ENCODE measurements at regions not wholly inside any gene's neighbourhood (a gene's known extent, or its start where the extent isn't known, plus 50 kb on each side); places are given as distances from the start of the nearest gene placed in this dataset.

DNA sequence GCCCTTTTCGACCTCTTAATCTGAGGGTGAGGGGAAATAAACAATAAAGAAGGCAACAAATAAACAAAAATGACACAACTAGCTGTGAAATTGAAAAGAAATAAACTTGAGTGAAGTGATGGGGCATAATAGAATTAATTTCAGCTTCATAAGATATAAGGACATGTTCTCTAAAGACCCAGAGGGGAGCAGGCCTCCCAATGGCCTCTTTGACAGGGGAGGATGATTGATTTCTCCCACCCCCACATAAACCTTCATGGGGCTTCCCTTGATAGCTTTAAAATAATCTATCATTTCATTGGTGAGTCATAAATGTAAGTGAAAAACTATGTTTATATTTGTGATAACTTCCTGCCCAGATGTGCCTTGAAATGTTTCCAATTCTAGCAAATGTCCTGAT lies 226.3 kb upstream of the RAG2 start:
- no peak overlapping the region for H3K4me3 Mint-ChIP-seq
- ATAC-seq (no peak), DNase-seq (no peak)
- peaks cover 2% of the 10 kb centered on the region for H3K27me3 Mint-ChIP-seq
- no peaks in the 10 kb centered on the region for H3K36me3 Mint-ChIP-seq (ENCODE audit: low read depth)
- H3K27ac Mint-ChIP-seq, result no peak overlapping the region
- no peaks in the 10 kb centered on the region for H3K4me1 Mint-ChIP-seq
- H3K9me3 Mint-ChIP-seq, result no peaks in the 10 kb centered on the region

DNA sequence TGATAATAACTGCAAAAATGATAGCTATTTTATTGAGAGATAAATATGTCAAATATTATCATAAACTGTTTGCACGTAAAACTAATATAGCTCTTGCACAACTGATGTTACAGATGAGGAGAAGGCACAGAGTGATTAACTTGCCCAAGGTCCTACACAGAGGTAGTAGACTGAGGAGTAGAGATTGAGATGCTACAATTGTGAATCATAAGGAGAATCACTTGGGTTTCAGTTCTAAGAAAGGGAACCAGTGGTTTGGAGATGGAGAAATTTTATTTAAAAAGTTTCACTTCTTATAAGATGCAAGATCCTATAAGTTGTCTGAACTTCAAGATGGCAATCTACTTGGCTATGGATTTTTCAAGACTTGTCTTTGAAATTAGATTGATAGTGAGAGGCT lies 224.8 kb upstream of the RAG2 start:
- H3K4me1 Mint-ChIP-seq, result no peaks in the 10 kb centered on the region
- no peak overlapping the region for H3K4me3 Mint-ChIP-seq
- no peaks in the 10 kb centered on the region for H3K36me3 Mint-ChIP-seq (ENCODE audit: low read depth)
- no peak overlapping the region for H3K27ac Mint-ChIP-seq
- peaks cover 2% of the 10 kb centered on the region for H3K27me3 Mint-ChIP-seq
- DNase-seq, result no peak
- peaks cover 4% of the 10 kb centered on the region for H3K9me3 Mint-ChIP-seq
- no peak for ATAC-seq

- H3K36me3 Mint-ChIP-seq (ENCODE audit: low read depth), result no peaks in the 10 kb centered on the region
- peaks cover 2% of the 10 kb centered on the region for H3K27me3 Mint-ChIP-seq
- H3K9me3 Mint-ChIP-seq, result peaks cover 4% of the 10 kb centered on the region
- no peaks in the 10 kb centered on the region for H3K4me1 Mint-ChIP-seq
- no peak overlapping the region for H3K4me3 Mint-ChIP-seq
- ATAC-seq, result no peak
- no peak for DNase-seq
- no peak overlapping the region for H3K27ac Mint-ChIP-seq
These were observed 220.4 kb upstream of the RAG2 start for GRCh38 chr11:36818410-36818809.

- DNase-seq (no peak), ATAC-seq (no peak)
- Mint-ChIP-seq H3K27me3 (peaks cover 2% of the 10 kb centered on the region), H3K9me3 (peaks cover 4% of the 10 kb centered on the region), H3K36me3 (ENCODE audit: low read depth) (no peaks in the 10 kb centered on the region), H3K27ac (no peak overlapping the region), H3K4me3 (no peak overlapping the region), H3K4me1 (no peaks in the 10 kb centered on the region)
These were observed 219.4 kb upstream of the RAG2 start for GRCh38 chr11:36817336-36817965.

- Mint-ChIP-seq H3K4me1 (no peaks in the 10 kb centered on the region), H3K9me3 (no peaks in the 10 kb centered on the region), H3K4me3 (no peak overlapping the region), H3K27me3 (no peaks in the 10 kb centered on the region), H3K27ac (no peak overlapping the region), H3K36me3 (ENCODE audit: low read depth) (no peaks in the 10 kb centered on the region)
- ATAC-seq, result no peak
- DNase-seq, result no peak
These were observed 211.3 kb upstream of the RAG2 start for GRCh38 chr11:36809303-36809702.

GRCh38 chr11:36807871-36808270 lies 209.8 kb upstream of the RAG2 start:
- DNase-seq (no peak), ATAC-seq (no peak)
- Mint-ChIP-seq H3K27me3 (no peaks in the 10 kb centered on the region), H3K4me3 (no peak overlapping the region), H3K9me3 (no peaks in the 10 kb centered on the region), H3K27ac (no peak overlapping the region), H3K4me1 (no peaks in the 10 kb centered on the region), H3K36me3 (ENCODE audit: low read depth) (no peaks in the 10 kb centered on the region)

- Mint-ChIP-seq H3K27ac (no peak overlapping the region), H3K9me3 (no peaks in the 10 kb centered on the region), H3K36me3 (ENCODE audit: low read depth) (no peaks in the 10 kb centered on the region), H3K4me3 (no peak overlapping the region), H3K4me1 (no peaks in the 10 kb centered on the region), H3K27me3 (no peaks in the 10 kb centered on the region)
- DNase-seq (no peak), ATAC-seq (no peak)
These were observed 205.0 kb upstream of the RAG2 start for GRCh38 chr11:36803084-36803483.

DNA sequence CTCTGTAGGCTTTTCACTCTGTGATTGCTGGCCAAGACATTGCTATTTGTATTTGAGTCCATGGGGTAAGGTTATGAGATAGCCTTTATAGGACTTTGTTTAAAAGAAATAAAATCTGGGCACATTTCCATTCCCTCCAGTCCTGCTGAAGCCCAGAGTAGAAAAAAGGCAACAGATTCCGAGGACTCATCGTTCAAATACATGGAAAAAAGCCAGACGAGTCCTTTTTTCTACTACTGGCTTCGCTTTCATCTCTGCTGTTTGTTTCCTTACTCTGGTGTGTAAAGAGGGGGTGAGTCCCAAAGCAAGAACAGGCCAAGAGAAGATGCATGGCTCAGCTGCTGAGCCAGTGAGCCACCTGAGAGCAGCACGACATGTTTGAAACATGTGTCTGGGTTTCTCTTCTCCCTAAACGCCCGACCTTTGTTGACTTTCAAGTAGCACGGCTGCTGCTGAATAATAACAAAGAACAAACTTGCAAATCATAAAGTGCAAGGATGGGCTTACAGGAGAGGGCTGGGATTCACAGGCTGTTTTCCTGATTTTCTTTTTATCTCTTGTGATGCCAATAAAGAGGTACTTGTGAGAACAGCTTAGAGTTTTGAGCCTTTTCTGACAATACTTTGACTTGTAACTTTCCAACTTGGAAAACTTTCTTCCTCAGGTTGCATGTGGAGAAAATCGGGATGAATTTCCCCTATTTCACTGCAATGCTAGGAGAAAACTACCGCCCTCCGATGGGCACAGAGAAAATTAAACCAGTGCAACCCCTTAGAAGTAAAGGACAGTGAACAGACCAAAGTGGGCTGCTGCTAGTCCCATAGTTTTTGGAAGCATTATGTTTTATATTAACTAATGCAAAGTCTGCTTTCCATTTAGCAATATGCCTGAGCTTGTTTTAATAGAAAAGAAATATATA lies 195.2 kb upstream of the RAG2 start:
- H3K9me3 Mint-ChIP-seq, result no peaks in the 10 kb centered on the region
- H3K27ac Mint-ChIP-seq, result no peak overlapping the region
- no peak overlapping the region for H3K4me3 Mint-ChIP-seq
- ATAC-seq, result no peak
- no peak for DNase-seq
- no peaks in the 10 kb centered on the region for H3K36me3 Mint-ChIP-seq (ENCODE audit: low read depth)
- no peaks in the 10 kb centered on the region for H3K4me1 Mint-ChIP-seq
- peaks cover 5% of the 10 kb centered on the region for H3K27me3 Mint-ChIP-seq

DNA sequence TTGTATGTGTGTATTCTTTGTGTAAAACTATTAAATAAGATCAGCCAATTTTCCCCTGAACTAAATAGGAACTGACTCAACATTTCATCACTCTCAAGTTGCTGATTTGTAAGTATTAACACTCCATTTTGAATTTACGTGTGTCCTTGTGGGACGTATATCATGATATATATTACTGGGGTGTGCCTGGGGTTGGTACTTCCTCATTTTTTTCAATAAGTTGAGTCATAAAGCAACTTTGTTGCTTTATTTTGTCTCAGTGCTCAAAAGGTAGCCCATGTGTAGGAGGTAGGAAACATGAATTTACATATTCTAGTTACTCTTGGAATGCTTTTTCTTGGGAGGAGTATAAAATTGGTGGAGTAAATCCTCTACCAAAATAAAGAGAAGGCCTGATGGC lies 193.9 kb upstream of the RAG2 start:
- no peak for ATAC-seq
- no peaks in the 10 kb centered on the region for H3K36me3 Mint-ChIP-seq (ENCODE audit: low read depth)
- no peak overlapping the region for H3K27ac Mint-ChIP-seq
- H3K4me3 Mint-ChIP-seq, result no peak overlapping the region
- H3K4me1 Mint-ChIP-seq, result no peaks in the 10 kb centered on the region
- no peak for DNase-seq
- H3K27me3 Mint-ChIP-seq, result peaks cover 5% of the 10 kb centered on the region
- H3K9me3 Mint-ChIP-seq, result no peaks in the 10 kb centered on the region

- Mint-ChIP-seq H3K4me3 (no peak overlapping the region), H3K4me1 (no peaks in the 10 kb centered on the region), H3K9me3 (no peaks in the 10 kb centered on the region), H3K27ac (no peak overlapping the region), H3K36me3 (ENCODE audit: low read depth) (no peaks in the 10 kb centered on the region), H3K27me3 (peaks cover 5% of the 10 kb centered on the region)
- DNase-seq (no peak), ATAC-seq (no peak)
These were observed 192.5 kb upstream of the RAG2 start for GRCh38 chr11:36790526-36790925.

- no peaks in the 10 kb centered on the region for H3K36me3 Mint-ChIP-seq (ENCODE audit: low read depth)
- H3K4me3 Mint-ChIP-seq, result no peak overlapping the region
- H3K9me3 Mint-ChIP-seq, result no peaks in the 10 kb centered on the region
- H3K27ac Mint-ChIP-seq, result no peak overlapping the region
- ATAC-seq (no peak), DNase-seq (no peak)
- H3K4me1 Mint-ChIP-seq, result no peaks in the 10 kb centered on the region
- H3K27me3 Mint-ChIP-seq, result peaks cover 4% of the 10 kb centered on the region
These were observed 185.8 kb upstream of the RAG2 start for GRCh38 chr11:36783808-36784207.

DNA sequence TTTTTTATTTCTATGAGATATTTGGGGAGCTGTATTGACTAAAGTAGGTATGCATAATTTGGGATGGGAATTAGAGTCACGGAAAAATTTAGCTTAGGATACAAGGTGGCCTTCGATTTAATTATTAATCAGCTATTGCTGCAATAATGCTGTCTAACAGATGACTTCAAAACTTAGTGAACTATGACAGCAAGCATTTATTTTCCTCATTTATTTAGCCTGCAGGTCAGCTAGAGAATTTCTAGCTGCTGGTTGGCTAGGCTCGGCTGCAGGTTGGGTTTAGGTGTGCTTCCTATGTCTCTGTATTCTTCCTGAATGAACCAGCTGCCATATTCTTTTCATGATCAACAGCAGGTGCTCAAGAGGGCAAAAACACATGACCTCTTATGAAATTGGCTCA lies 181.8 kb upstream of the RAG2 start:
- no peak overlapping the region for H3K4me3 Mint-ChIP-seq
- no peaks in the 10 kb centered on the region for H3K4me1 Mint-ChIP-seq
- H3K27ac Mint-ChIP-seq, result no peak overlapping the region
- no peaks in the 10 kb centered on the region for H3K9me3 Mint-ChIP-seq
- ATAC-seq, result no peak
- H3K27me3 Mint-ChIP-seq, result peaks cover 6% of the 10 kb centered on the region
- DNase-seq, result no peak
- no peaks in the 10 kb centered on the region for H3K36me3 Mint-ChIP-seq (ENCODE audit: low read depth)

GRCh38 chr11:36777311-36777710 lies 179.3 kb upstream of the RAG2 start:
- H3K36me3 Mint-ChIP-seq (ENCODE audit: low read depth), result no peaks in the 10 kb centered on the region
- no peak overlapping the region for H3K27ac Mint-ChIP-seq
- H3K4me1 Mint-ChIP-seq, result no peaks in the 10 kb centered on the region
- DNase-seq (no peak), ATAC-seq (no peak)
- H3K9me3 Mint-ChIP-seq, result no peaks in the 10 kb centered on the region
- peaks cover 6% of the 10 kb centered on the region for H3K27me3 Mint-ChIP-seq
- H3K4me3 Mint-ChIP-seq, result no peak overlapping the region

DNA sequence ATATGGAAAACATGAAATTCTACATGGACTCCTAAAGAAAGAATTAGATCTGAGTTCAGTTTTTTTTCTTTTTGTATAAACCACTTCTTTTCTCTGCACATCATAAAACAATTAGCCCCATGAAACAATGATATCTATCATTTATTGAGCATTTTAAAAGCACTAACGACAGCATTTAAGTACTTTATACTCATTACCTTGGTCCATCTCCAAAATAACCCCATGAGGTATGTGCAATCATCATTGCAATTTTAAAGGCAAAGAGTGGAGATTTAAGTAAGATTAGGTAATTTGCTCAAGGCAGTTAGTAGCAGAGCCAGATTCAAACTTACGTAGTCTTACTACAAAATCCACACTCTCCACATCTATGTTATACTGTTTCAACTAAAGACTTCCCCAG lies 177.7 kb upstream of the RAG2 start:
- no peak overlapping the region for H3K4me3 Mint-ChIP-seq
- DNase-seq (no peak), ATAC-seq (no peak)

DNA sequence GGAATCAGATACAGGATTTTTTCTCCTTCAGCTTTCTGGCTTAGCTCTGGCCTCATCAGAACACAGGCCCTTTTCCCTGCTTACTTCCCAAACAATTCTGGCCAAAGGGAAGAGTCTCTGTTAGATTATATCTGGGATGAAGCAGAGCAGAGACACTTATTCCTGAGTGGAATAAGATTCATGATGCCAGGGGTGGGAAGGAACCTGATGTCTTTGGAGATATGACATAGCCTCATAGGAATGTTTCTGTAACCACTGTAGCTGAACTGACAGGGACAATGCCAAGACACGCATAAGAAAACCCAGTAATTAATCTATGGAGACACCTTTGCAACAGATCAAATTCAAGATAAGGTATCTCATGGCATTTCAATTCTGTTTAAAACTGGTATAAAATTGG lies 177.1 kb upstream of the RAG2 start:
- ATAC-seq (no peak), DNase-seq (no peak)
- Mint-ChIP-seq H3K27me3 (peaks cover 2% of the 10 kb centered on the region), H3K4me1 (no peaks in the 10 kb centered on the region), H3K4me3 (no peak overlapping the region), H3K27ac (no peak overlapping the region), H3K36me3 (ENCODE audit: low read depth) (no peaks in the 10 kb centered on the region), H3K9me3 (no peaks in the 10 kb centered on the region)

More for the DNA sequence above, 177.7 kb upstream of the RAG2 start:
- no peak overlapping the region for H3K27ac Mint-ChIP-seq
- H3K9me3 Mint-ChIP-seq, result no peaks in the 10 kb centered on the region
- peaks cover 2% of the 10 kb centered on the region for H3K27me3 Mint-ChIP-seq
- H3K4me1 Mint-ChIP-seq, result no peaks in the 10 kb centered on the region
- no peaks in the 10 kb centered on the region for H3K36me3 Mint-ChIP-seq (ENCODE audit: low read depth)
